K562 (cell line): ENCODE measurements at regions not wholly inside any gene's neighbourhood (a gene's known extent, or its start where the extent isn't known, plus 50 kb on each side); places are given as distances from the start of the nearest gene placed in this dataset.

Experiments used
- ATAC-seq: fragments of 200-7000 bp; cut with Tn5 transposase; 3 replicates; pipeline ENCODE4 v1.9.1; 2020; ENCODE audit warnings: moderate library complexity
- BruUV-seq: library from RNA; stranded (reverse); fragments of 400-500 nt; replicated peaks from 2 replicates; lab custom pipeline; 2021; lab: Mats Ljungman, UMichigan
- CTCF ChIA-PET: fragments of 300-600 bp; formaldehyde crosslinking; extraction: SDS; loops from one replicate; lab custom pipeline; 2021; ENCODE audit warnings: low intra/inter-chr PET ratio; lab: Yijun Ruan, JAX
- POLR2A ChIA-PET: fragments of 300-600, 350-650 bp; sonication (Branson Sonifier 250); formaldehyde crosslinking; extraction: SDS; loops from one replicate; lab custom pipeline; 2021; ENCODE audit warnings: antibody characterized with exemption, inconsistent platforms; lab: Yijun Ruan, JAX
- DNase-seq, 4 experiments: peaks; one replicate each; pipeline versions ENCODE4 v3.0.0 to v3.0.0-alpha.2; 2011 to 2018; ENCODE audit warnings: low spot score in 3 of 4, mixed read lengths in 3 of 4; ENCODE audit errors: extremely low read depth in 1 of 4
- FAIRE-seq: peaks from 2 replicates; lab custom pipeline; 2011; peaks lifted over from hg19 to GRCh38; lab: Jason Lieb, UNC
- H2AFZ ChIP-seq: 2 replicates; pipeline ENCODE4 v1.6.0; 2011; ENCODE audit warnings: low read depth, low read length, control low read depth, inconsistent platforms
- H3K27ac ChIP-seq: fragments of 200-600 bp; 3 replicates; pipeline ENCODE4 v1.8.0; 2011; ENCODE audit warnings: low read depth, mild to moderate bottlenecking, control low read depth, inconsistent platforms, low read length, moderate library complexity, mixed read lengths; ENCODE audit errors: extremely low read depth
- H3K27me3 ChIP-seq, 2 experiments: fragments of 300-600 bp in 1 of 2; 2 replicates in 1 of 2; 3 replicates in 1 of 2; pipeline versions ENCODE4 v1.6.0 to v1.8.0; 2011; ENCODE audit warnings: inconsistent platforms in 2 of 2, low read length in 2 of 2, mild to moderate bottlenecking in 1 of 2, mixed read lengths in 1 of 2, moderate library complexity in 1 of 2; ENCODE audit not compliant: control insufficient read depth in 2 of 2, insufficient read depth in 2 of 2
- H3K36me3 ChIP-seq: fragments of 300-600 bp; 3 replicates; pipeline ENCODE4 v1.8.0; 2011; ENCODE audit warnings: mild to moderate bottlenecking, low read length, inconsistent platforms; ENCODE audit not compliant: control insufficient read depth, insufficient read depth
- H3K4me1 ChIP-seq, 2 experiments: fragments of 200-600 bp in 1 of 2; replicated peaks in 1 of 2; 2 replicates in 1 of 2; 3 replicates in 1 of 2; pipeline versions ENCODE4 v1.5.1 to v1.8.0; 2011; ENCODE audit warnings: inconsistent platforms in 2 of 2, low read length in 2 of 2, mild to moderate bottlenecking in 1 of 2, mixed read lengths in 1 of 2, moderate library complexity in 1 of 2; ENCODE audit not compliant: control insufficient read depth in 2 of 2, insufficient read depth in 2 of 2
- H3K4me2 ChIP-seq: 2 replicates; pipeline ENCODE4 v1.6.1; 2011; ENCODE audit warnings: low read length, control low read depth, inconsistent platforms, mixed read lengths; ENCODE audit not compliant: insufficient read depth
- H3K4me3 ChIP-seq: fragments of 200-600 bp; sonication (generic), shearing (Covaris generic); 2 replicates; pipeline ENCODE4 v1.5.1; 2016; ENCODE audit warnings: control low read depth, inconsistent platforms
- H3K79me2 ChIP-seq: fragments of 200-600 bp; 3 replicates; pipeline ENCODE4 v1.8.0; 2011; ENCODE audit warnings: low read length, inconsistent platforms; ENCODE audit not compliant: control insufficient read depth, insufficient read depth
- H3K9ac ChIP-seq, 2 experiments: 2 replicates each; pipeline versions ENCODE4 v1.6.0 to v1.6.1; 2011; ENCODE audit warnings: low read depth in 2 of 2, low read length in 2 of 2, control low read depth in 1 of 2, inconsistent platforms in 1 of 2, mild to moderate bottlenecking in 1 of 2, mixed read lengths in 1 of 2; ENCODE audit not compliant: insufficient read depth in 1 of 2
- H3K9me1 ChIP-seq: one replicate; pipeline ENCODE4 v1.6.0; 2011; ENCODE audit warnings: inconsistent platforms, mild to moderate bottlenecking, low read length, moderate library complexity; ENCODE audit not compliant: control insufficient read depth, insufficient read depth
- H3K9me3 ChIP-seq: replicated peaks from 2 replicates; pipeline ENCODE4 v1.5.1; 2011; ENCODE audit warnings: low read depth, low read length, inconsistent platforms; ENCODE audit not compliant: control insufficient read depth, insufficient read depth
- H4K20me1 ChIP-seq: replicated peaks from 2 replicates; pipeline ENCODE4 v1.6.1; 2011; ENCODE audit warnings: low read length, inconsistent platforms, mixed read lengths; ENCODE audit not compliant: control insufficient read depth, insufficient read depth
- GATAD2A ChIP-seq: fragments of 450-650 bp; IDR thresholded peaks from 2 replicates; pipeline ENCODE4 v1.6.1; 2017
- HLTF ChIP-seq: fragments of 450-650 bp; IDR thresholded peaks from 2 replicates; pipeline ENCODE4 v1.6.1; 2016
- JUND ChIP-seq, 2 experiments: IDR thresholded peaks; 2 replicates in 1 of 2; 3 replicates in 1 of 2; pipeline ENCODE4 v1.6.1; 2011; ENCODE audit warnings: borderline replicate concordance in 2 of 2, low read depth in 2 of 2, low read length in 2 of 2, improper control_type of control experiment in 1 of 2, missing biosample characterization in 1 of 2, missing genetic modification characterization in 1 of 2, missing genetic modification reagents in 1 of 2
- SRSF9 ChIP-seq: fragments of 200-400 bp; formaldehyde crosslinking; IDR thresholded peaks from 2 replicates; pipeline ENCODE4 v1.6.1; 2017; ENCODE audit warnings: low read depth, low read length, borderline replicate concordance
- ZFP91 ChIP-seq: sonication (generic); formaldehyde crosslinking; IDR thresholded peaks from 2 replicates; pipeline ENCODE4 v1.8.0; 2022; ENCODE audit warnings: mild to moderate bottlenecking, missing genetic modification reagents
- ZNF41 ChIP-seq: fragments of 250-450 bp; sonication (Bioruptor Pico); conservative IDR thresholded peaks from 2 replicates; pipeline ENCODE4 v1.4.0; 2020; ENCODE audit warnings: mild to moderate bottlenecking
- ZSCAN32 ChIP-seq: fragments of 450-650 bp; formaldehyde crosslinking; IDR thresholded peaks from 2 replicates; pipeline ENCODE4 v1.4.0; 2020; ENCODE audit warnings: mild to moderate bottlenecking, moderate library complexity
- WGBS: fragments of 100-300 bp; shearing (Covaris generic); methylation state at CpG from one replicate; pipeline ENCODE4 v1.1.6; 2016; ENCODE audit warnings: low coverage, mixed read lengths; ENCODE audit not compliant: insufficient coverage; ENCODE audit errors: missing lambda C conversion rate; 5-methylcytosine and 5-hydroxymethylcytosine counted together
- in situ Hi-C: fragments of 300-500 bp; cut with MboI; formaldehyde crosslinking; loops from 4 replicates; pipeline ENCODE4 v1.15.0; 2018; ENCODE audit warnings: inconsistent platforms, mixed read lengths
- intact Hi-C: fragments of 100-400 bp; cut with micrococcal nuclease; formaldehyde crosslinking; loops from 2 replicates; pipeline ENCODE4 v1.14.2; 2022
- TF ChIP-seq, protein P1 (sequence below): IDR thresholded peaks from 2 replicates; pipeline ENCODE4 v1.6.1; 2011; ENCODE audit not compliant: insufficient read length; ENCODE audit errors: extremely low read depth

DNA sequence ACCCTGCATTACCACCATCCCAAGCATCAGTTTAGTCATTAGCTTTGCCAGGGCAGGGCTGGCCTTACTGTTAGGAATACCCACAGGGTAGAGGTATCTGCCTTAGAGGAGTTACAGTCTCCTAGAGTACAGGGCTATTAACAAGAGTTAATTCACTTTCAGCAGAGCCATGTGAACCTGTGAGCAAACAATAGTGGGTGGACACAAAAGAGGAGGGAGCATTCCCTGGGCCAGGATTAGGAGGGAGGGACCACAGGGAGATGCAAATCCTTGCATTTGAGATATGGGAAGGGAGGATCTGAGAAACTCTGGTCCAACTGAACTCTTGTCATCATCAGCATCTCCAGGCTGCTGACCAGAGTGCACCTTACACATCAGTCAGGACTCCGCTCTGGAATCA lies 51.1 kb upstream of the IGSF21 start:
- Histone ChIP-seq H3K27ac (no peak overlapping the region), H3K27me3 (peaks cover 0 to 9% of the 10 kb centered on the region in 2 experiments; a peak in 1 of 5 replicates), H3K4me1 (no peaks in the 10 kb centered on the region), H4K20me1 (no peaks in the 10 kb centered on the region), H3K79me2 (no peaks in the 10 kb centered on the region), H3K4me2 (no peak overlapping the region), H3K36me3 (no peaks in the 10 kb centered on the region), H3K9me1 (no peaks in the 10 kb centered on the region), H3K9ac (no peak overlapping the region), H3K4me3 (no peak overlapping the region), H3K9me3 (no peaks in the 10 kb centered on the region), H2AFZ (no peak overlapping the region)
- no TSS peak for BruUV-seq
- DNase-seq (no peak), ATAC-seq (no peak), FAIRE-seq (no peak)
- no peak for TF ChIP-seq SRSF9
- in situ Hi-C loops (no loop called here), intact Hi-C loops (no loop called here)
- WGBS = 0% methylated on average over 1 of the region's 1 CpG
- ChIA-PET CTCF (no interaction called here), POLR2A (no interaction called here)

DNA sequence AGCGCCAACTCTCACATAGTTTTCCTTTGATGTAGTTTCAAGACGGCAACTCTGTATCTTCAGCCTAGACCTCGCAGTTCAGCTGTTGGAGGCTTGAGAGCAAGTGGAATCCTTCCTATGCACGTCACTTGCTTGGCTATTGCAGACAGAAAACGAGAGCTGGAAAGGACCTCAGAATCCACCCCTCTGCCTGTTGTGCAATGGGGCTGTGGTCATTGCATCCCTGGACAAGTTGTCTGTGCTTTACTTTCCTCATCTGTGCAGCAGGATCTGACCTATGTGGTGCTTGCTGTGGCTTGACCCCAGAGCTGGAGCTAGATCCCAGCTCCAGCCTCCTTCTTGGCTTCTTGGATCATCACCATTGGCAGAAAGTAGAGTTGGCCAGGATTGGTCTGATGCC lies 50.0 kb upstream of the IGSF21 start:
- ATAC-seq = no peak
- no peaks in the 10 kb centered on the region for H3K79me2 ChIP-seq
- 1% methylated on average over 5 of the region's 5 CpGs for WGBS
- H2AFZ ChIP-seq = no peak overlapping the region
- no peaks in the 10 kb centered on the region for H3K9me3 ChIP-seq
- intact Hi-C loops (no loop called here), in situ Hi-C loops (no loop called here)
- no peaks in the 10 kb centered on the region for H3K36me3 ChIP-seq
- CTCF ChIA-PET = no interaction called here
- H3K4me1 ChIP-seq = no peaks in the 10 kb centered on the region
- BruUV-seq = no TSS peak
- DNase-seq = no peak
- H4K20me1 ChIP-seq = no peaks in the 10 kb centered on the region
- no peak overlapping the region for H3K9ac ChIP-seq
- no peaks in the 10 kb centered on the region for H3K9me1 ChIP-seq
- no peak overlapping the region for H3K4me3 ChIP-seq
- H3K27ac ChIP-seq = no peak overlapping the region
- H3K27me3 ChIP-seq = peaks cover 0 to 9% of the 10 kb centered on the region in 2 experiments; a peak in 1 of 5 replicates
- H3K4me2 ChIP-seq = no peak overlapping the region
- TF ChIP-seq ZSCAN32 (CRISPR knock-in tag) = no peak
- no peak for TF ChIP-seq ZFP91 (CRISPR knock-in tag)
- TF ChIP-seq GATAD2A = no peak
- TF ChIP-seq ZNF41 (CRISPR knock-in tag) = no peak
- no peak for TF ChIP-seq JUND (IDR thresholded peaks at IDR 0.05; ENCODE audit: borderline replicate concordance, low read depth, low read length)
- no peak for TF ChIP-seq JUND (tag; IDR thresholded peaks at IDR 0.05; ENCODE audit: borderline replicate concordance, low read depth, low read length)
- no peak for TF ChIP-seq HLTF
- TF ChIP-seq, protein P1, sequence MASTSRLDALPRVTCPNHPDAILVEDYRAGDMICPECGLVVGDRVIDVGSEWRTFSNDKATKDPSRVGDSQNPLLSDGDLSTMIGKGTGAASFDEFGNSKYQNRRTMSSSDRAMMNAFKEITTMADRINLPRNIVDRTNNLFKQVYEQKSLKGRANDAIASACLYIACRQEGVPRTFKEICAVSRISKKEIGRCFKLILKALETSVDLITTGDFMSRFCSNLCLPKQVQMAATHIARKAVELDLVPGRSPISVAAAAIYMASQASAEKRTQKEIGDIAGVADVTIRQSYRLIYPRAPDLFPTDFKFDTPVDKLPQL = no peak
- POLR2A ChIA-PET = interaction anchor here (0.6 kb wide), 1 partner anchor 9 kb away, joined by 3 read pairs; no protein-coding TSS in a partner anchor
- FAIRE-seq = no peak
